ENCODE measurements at regions not wholly inside any gene's neighbourhood (a gene's known extent, or its start where the extent isn't known, plus 50 kb on each side); places are given as distances from the start of the nearest gene placed in this dataset.

DNA sequence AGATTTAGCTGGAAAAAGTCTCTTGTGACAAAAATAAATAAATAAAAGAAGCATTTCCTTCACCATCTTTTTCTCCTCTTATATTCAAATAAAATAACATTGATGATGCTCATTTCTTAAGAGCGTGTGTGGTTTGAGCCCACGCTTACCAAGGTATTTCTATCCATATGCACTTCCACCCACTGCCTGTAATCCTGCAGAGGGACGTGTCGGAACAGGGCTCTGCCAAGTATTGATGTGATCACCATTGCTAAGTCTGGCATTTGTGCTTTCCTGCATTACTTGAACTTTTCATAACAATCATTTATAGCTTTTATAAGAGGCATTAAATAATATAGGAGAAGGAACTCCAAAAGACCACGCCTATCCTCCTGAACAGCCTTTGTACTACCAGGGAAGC is 107.6 kb downstream of the SHANK2 start:
- Mint-ChIP-seq H3K27ac (ENCODE audit: low read depth) (no peak overlapping the region), H3K4me3 (no peak overlapping the region), H3K27me3 (peaks cover 11% of the 10 kb centered on the region), H3K36me3 (ENCODE audit: insufficient read depth) (no peaks in the 10 kb centered on the region), H3K9me3 (no peaks in the 10 kb centered on the region), H3K4me1 (no peaks in the 10 kb centered on the region)
- ATAC-seq (replicated peaks; ENCODE audit: extremely low read depth, poor library complexity, severe bottlenecking) (no peak), DNase-seq (ENCODE audit: low spot score in 2 of 2) (no peak)

DNA sequence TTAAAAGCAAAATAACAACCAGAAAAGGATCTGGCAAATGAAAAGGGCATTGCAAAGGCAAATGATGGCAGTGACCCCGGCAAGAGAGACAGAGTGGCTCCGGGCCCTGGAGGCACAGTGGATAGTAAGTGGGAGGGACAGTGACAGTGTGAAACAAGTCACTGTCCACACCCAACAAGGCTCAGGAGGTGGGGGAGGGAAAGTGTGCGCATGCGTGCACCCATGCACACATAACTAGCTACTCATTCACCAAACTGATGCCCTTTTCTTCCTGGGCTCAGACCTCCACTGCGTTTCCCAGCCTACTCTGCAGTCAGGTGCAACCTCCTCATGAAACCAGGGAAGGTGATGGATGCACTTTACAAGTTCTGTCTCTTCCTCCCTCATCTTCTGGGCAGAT is 108.4 kb downstream of the SHANK2 start:
- no peak overlapping the region for H3K4me3 Mint-ChIP-seq
- no peaks in the 10 kb centered on the region for H3K4me1 Mint-ChIP-seq
- DNase-seq (ENCODE audit: low spot score in 2 of 2) (no peak), ATAC-seq (replicated peaks; ENCODE audit: extremely low read depth, poor library complexity, severe bottlenecking) (no peak)
- H3K36me3 Mint-ChIP-seq (ENCODE audit: insufficient read depth) = no peaks in the 10 kb centered on the region
- H3K27ac Mint-ChIP-seq (ENCODE audit: low read depth) = no peak overlapping the region
- peaks cover 11% of the 10 kb centered on the region for H3K27me3 Mint-ChIP-seq
- no peaks in the 10 kb centered on the region for H3K9me3 Mint-ChIP-seq

DNA sequence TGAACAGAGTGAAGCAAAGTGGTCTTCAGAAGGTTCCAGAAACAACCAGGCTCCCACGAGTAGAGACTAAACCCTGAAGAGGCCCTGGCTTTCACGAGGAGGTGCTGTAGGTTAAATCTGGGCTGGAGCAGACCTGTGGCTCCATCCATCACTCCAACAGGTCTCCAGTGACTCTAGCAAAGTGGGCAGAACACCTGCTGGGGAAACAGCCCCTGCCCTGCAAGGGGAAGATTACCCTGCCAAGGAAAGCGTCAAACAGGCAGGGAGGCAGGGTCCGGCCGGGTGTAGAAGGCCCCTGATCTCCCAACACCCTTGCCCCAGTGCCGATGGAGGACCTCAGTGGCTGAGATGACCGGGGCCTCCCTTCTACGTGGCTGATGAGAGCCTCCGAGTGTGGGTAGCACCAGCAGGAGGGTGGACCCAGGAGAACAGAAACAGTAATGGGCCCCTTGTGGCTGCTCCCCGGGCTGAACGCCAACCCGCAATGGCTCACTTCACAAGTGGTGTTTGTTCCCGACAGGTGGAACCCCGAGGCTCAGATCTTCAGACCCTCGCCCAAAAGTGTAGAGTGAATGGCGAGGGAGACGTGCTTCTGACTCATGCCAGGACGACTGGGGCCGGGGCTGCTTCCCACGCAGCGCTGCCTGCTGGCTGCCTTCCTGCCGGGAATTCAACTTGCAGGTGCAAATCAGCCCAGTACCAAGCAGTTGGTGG is 112.0 kb downstream of the SHANK2 start:
- Mint-ChIP-seq H3K36me3 (ENCODE audit: insufficient read depth) (no peaks in the 10 kb centered on the region), H3K9me3 (no peaks in the 10 kb centered on the region), H3K27ac (ENCODE audit: low read depth) (no peak overlapping the region), H3K27me3 (peaks cover 21% of the 10 kb centered on the region), H3K4me3 (no peak overlapping the region), H3K4me1 (no peaks in the 10 kb centered on the region)
- ATAC-seq (replicated peaks; ENCODE audit: extremely low read depth, poor library complexity, severe bottlenecking) (no peak), DNase-seq (ENCODE audit: low spot score in 2 of 2) (no peak)

DNA sequence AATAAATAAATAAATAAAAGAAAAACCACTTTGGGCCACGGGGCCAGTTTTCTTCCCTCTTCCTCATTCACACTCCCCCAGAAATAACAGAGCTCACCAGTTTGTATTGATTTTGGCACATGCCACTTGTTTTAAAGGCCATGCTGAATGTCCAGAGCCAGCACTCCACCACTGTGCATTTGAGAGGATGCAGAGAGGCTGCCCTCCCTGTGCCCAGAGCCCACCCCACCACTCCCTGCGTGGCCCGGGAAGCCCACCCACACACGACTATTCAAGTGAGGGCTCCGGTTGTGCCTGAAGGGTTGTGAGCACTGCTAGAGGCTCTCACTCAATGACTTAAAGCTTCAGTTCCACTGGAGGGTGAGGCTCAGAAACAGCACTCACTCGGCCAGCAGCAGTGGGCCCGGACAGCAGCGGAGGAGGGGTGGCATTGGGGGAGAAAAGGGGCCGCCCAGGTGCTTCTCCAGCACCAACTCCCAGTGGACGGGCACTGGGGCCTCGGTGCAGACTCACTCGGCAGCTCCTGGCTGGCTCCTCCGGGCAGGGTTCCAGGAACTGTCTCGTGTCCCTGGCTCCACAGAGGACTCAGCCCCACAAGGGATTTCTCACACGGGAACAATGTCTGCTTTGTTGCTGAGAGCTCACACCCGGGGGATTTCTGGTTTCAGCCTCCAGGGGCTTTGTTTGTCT is 112.7 kb downstream of the SHANK2 start:
- ATAC-seq (replicated peaks; ENCODE audit: extremely low read depth, poor library complexity, severe bottlenecking) = no peak
- Mint-ChIP-seq H3K4me1 (no peaks in the 10 kb centered on the region), H3K27ac (ENCODE audit: low read depth) (no peak overlapping the region), H3K4me3 (no peak overlapping the region), H3K36me3 (ENCODE audit: insufficient read depth) (no peaks in the 10 kb centered on the region), H3K27me3 (peaks cover 26% of the 10 kb centered on the region), H3K9me3 (no peaks in the 10 kb centered on the region)
- DNase-seq (ENCODE audit: low spot score in 2 of 2) = no peak

- Mint-ChIP-seq H3K27ac (ENCODE audit: low read depth) (no peak overlapping the region), H3K36me3 (ENCODE audit: insufficient read depth) (peaks cover 1% of the 10 kb centered on the region), H3K9me3 (no peaks in the 10 kb centered on the region), H3K4me1 (no peaks in the 10 kb centered on the region), H3K4me3 (no peak overlapping the region), H3K27me3 (peaks cover 26% of the 10 kb centered on the region)
- DNase-seq (ENCODE audit: low spot score in 2 of 2) (no peak), ATAC-seq (replicated peaks; ENCODE audit: extremely low read depth, poor library complexity, severe bottlenecking) (no peak)
Observed at GRCh38 chr11:71138737-71139425, 113.5 kb downstream of the SHANK2 start.

- no peaks in the 10 kb centered on the region for H3K4me1 Mint-ChIP-seq
- H3K9me3 Mint-ChIP-seq = no peaks in the 10 kb centered on the region
- peaks cover 30% of the 10 kb centered on the region for H3K27me3 Mint-ChIP-seq
- DNase-seq (ENCODE audit: low spot score in 2 of 2) = no peak
- peaks cover 1% of the 10 kb centered on the region for H3K36me3 Mint-ChIP-seq (ENCODE audit: insufficient read depth)
- no peak overlapping the region for H3K4me3 Mint-ChIP-seq
- no peak for ATAC-seq (replicated peaks; ENCODE audit: extremely low read depth, poor library complexity, severe bottlenecking)
- no peak overlapping the region for H3K27ac Mint-ChIP-seq (ENCODE audit: low read depth)
Observed at GRCh38 chr11:71137376-71137775, 115.0 kb downstream of the SHANK2 start.

GRCh38 chr11:71136095-71136845 is 116.1 kb downstream of the SHANK2 start:
- DNase-seq (ENCODE audit: low spot score in 2 of 2) (no peak), ATAC-seq (replicated peaks; ENCODE audit: extremely low read depth, poor library complexity, severe bottlenecking) (no peak)
- Mint-ChIP-seq H3K27me3 (peaks cover 30% of the 10 kb centered on the region), H3K36me3 (ENCODE audit: insufficient read depth) (peaks cover 1% of the 10 kb centered on the region), H3K4me3 (no peak overlapping the region), H3K27ac (ENCODE audit: low read depth) (no peak overlapping the region), H3K4me1 (no peaks in the 10 kb centered on the region), H3K9me3 (no peaks in the 10 kb centered on the region)

DNA sequence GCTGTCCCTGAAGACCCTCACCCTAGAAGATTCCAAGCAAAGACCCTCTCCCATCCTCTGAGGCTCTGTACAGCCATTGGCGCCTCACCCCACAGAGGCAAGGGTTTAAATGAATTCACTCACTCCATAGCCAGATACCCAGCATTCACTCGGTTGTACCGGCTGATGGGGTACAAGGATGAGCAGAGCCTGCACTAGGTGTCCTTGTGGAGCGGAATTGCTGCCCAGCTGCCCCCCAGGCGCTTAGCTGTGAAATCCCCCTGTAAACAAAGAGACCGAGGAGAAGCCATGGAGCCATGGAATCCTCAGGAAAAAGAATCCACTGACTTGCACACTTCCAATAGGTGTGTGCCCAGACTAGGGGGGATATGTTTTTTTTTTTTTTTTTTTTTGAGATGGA is 117.3 kb downstream of the SHANK2 start:
- DNase-seq (ENCODE audit: low spot score in 2 of 2) (no peak), ATAC-seq (replicated peaks; ENCODE audit: extremely low read depth, poor library complexity, severe bottlenecking) (no peak)
- Mint-ChIP-seq H3K4me1 (no peaks in the 10 kb centered on the region), H3K36me3 (ENCODE audit: insufficient read depth) (peaks cover 1% of the 10 kb centered on the region), H3K9me3 (no peaks in the 10 kb centered on the region), H3K4me3 (no peak overlapping the region), H3K27ac (ENCODE audit: low read depth) (no peak overlapping the region), H3K27me3 (peaks cover 33% of the 10 kb centered on the region)

DNA sequence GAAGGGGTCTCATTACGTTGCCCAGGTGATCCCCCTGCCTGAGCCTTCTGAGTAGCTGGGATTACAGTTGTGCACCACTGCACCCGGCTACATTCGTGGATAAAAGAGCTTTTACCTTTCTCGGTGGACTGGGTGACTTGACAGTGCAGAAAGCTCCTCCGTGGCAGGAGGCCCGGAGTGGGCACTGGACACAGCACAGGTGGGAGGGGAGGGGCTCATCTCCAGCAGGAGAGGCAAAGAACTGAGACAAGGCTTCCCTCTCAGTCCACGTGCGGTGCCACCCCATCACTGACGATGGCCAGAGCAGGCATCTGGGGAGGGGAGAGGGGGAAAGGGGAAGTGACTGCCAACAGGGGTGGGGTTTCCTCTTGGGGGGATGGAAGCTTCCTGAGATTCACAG is 118.4 kb downstream of the SHANK2 start:
- Mint-ChIP-seq H3K27me3 (peaks cover 33% of the 10 kb centered on the region), H3K36me3 (ENCODE audit: insufficient read depth) (peaks cover 1% of the 10 kb centered on the region), H3K4me1 (no peaks in the 10 kb centered on the region), H3K9me3 (no peaks in the 10 kb centered on the region), H3K4me3 (no peak overlapping the region), H3K27ac (ENCODE audit: low read depth) (no peak overlapping the region)
- no peak for ATAC-seq (replicated peaks; ENCODE audit: extremely low read depth, poor library complexity, severe bottlenecking)
- DNase-seq (ENCODE audit: low spot score in 2 of 2) = no peak

DNA sequence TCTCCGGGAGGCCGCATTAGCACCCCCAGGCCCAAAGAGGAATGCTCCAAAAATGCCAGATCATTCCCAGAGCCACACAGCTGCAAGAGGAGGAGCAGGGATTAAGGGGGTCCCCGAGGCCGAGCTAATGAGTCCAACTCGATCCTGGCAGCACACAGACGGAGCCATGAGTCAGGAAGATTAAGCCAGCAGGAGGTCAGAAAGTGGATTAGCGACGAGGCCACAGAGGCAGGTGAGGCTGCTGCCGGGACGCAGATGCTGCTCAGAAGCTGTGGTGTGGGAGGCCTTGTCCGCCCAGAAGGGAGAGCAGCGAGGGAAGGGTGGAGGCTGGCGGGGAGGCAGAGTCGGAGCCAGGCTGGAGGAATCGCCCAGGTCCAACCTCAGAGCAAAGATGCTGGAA is 120.5 kb downstream of the SHANK2 start:
- H3K9me3 Mint-ChIP-seq = no peaks in the 10 kb centered on the region
- H3K36me3 Mint-ChIP-seq (ENCODE audit: insufficient read depth) = peaks cover 1% of the 10 kb centered on the region
- DNase-seq (ENCODE audit: low spot score in 2 of 2) = no peak
- H3K27ac Mint-ChIP-seq (ENCODE audit: low read depth) = no peak overlapping the region
- H3K4me3 Mint-ChIP-seq = no peak overlapping the region
- no peaks in the 10 kb centered on the region for H3K4me1 Mint-ChIP-seq
- H3K27me3 Mint-ChIP-seq = peaks cover 33% of the 10 kb centered on the region
- no peak for ATAC-seq (replicated peaks; ENCODE audit: extremely low read depth, poor library complexity, severe bottlenecking)

DNA sequence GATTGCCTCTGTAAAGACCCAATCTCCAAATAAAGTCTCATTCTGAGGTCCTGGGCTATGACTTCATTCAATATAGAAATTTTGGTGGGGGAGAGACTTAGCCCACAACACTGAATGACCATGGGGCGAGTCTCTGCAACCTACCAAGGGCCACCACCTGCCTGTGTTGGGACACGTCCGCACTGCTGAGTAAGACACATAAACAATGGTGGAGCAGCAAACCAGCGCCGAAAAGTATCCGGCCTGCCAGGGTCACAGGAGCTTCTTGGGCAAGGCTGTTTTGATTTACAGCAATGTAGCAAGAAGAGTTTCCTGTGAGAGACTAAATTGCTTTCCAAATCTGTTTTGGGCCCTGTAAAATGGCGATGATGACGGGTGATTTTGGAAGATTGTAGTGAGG is 122.3 kb downstream of the SHANK2 start:
- H3K9me3 Mint-ChIP-seq = no peaks in the 10 kb centered on the region
- ATAC-seq (replicated peaks; ENCODE audit: extremely low read depth, poor library complexity, severe bottlenecking) (no peak), DNase-seq (ENCODE audit: low spot score in 2 of 2) (no peak)
- peaks cover 1% of the 10 kb centered on the region for H3K36me3 Mint-ChIP-seq (ENCODE audit: insufficient read depth)
- peaks cover 21% of the 10 kb centered on the region for H3K27me3 Mint-ChIP-seq
- no peak overlapping the region for H3K4me3 Mint-ChIP-seq
- no peaks in the 10 kb centered on the region for H3K4me1 Mint-ChIP-seq
- H3K27ac Mint-ChIP-seq (ENCODE audit: low read depth) = no peak overlapping the region

DNA sequence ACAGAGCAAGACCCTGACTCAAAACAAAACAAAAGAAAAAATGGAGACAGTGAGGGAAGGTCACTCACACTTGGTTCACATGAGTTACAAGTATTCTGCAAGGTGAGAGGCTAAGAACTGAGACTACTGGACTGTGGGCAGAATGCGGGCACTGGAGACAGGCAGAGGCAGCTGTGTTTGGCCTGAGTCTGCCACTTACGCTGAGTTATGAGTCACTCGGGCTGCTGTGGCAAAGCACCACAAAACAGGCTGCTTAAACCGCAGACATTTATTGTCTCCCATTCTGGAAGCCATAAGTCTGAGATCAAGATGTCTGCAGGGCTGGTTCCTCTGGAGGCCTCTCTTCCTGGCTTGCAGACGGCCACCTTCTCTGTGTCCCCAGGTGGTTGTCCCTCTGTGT is 122.8 kb downstream of the SHANK2 start:
- H3K27me3 Mint-ChIP-seq = peaks cover 18% of the 10 kb centered on the region
- no peaks in the 10 kb centered on the region for H3K4me1 Mint-ChIP-seq
- ATAC-seq (replicated peaks; ENCODE audit: extremely low read depth, poor library complexity, severe bottlenecking) = no peak

More for the DNA sequence above, 122.8 kb downstream of the SHANK2 start:
- Mint-ChIP-seq H3K4me3 (no peak overlapping the region), H3K9me3 (no peaks in the 10 kb centered on the region), H3K36me3 (ENCODE audit: insufficient read depth) (peaks cover 1% of the 10 kb centered on the region), H3K27ac (ENCODE audit: low read depth) (no peak overlapping the region)
- no peak for DNase-seq (ENCODE audit: low spot score in 2 of 2)
